ENCODE measurements at regions not wholly inside any gene's neighbourhood (a gene's known extent, or its start where the extent isn't known, plus 50 kb on each side); places are given as distances from the start of the nearest gene placed in this dataset.

DNA sequence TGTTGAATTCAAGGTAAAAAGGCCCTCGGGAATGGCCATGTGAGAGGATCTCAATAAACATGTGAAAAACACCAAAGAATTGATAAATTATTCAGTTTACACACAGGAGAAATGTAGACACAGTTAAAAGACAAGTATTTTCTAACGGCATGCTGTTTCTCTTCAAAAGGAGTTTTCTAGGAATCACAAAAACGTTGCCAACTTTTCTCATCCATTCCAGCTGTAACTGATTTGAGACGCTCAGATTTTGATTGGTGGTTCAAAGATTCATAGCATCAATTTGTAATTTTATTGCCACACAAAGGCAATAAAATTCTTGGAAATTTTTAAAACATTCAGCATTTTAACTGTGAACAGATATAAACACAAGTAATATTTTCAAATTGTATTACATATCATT, 384.9 kb upstream of the PFKP start:
- no peaks in the 10 kb centered on the region for H3K23me2 ChIP-seq (ENCODE audit: insufficient read length, low read depth, low read length, poor library complexity, severe bottlenecking)
- no peak overlapping the region for H2BK12ac ChIP-seq (ENCODE audit: insufficient read length, low read depth, low read length)
- H3K27me3 ChIP-seq (ENCODE audit: insufficient read depth, low read length) = no peaks in the 10 kb centered on the region
- H3K4me3 Mint-ChIP-seq = no peak overlapping the region
- H2BK15ac ChIP-seq (ENCODE audit: low read depth, low read length) = no peak overlapping the region
- no peak overlapping the region for H2BK20ac ChIP-seq (ENCODE audit: low read depth, low read length, poor library complexity, severe bottlenecking)
- DNase-seq = no peak
- H4K5ac ChIP-seq (ENCODE audit: insufficient read length, low read depth, low read length) = no peak overlapping the region
- no peaks in the 10 kb centered on the region for H3K79me1 ChIP-seq (ENCODE audit: insufficient read depth, low read depth, low read length, poor library complexity, severe bottlenecking)
- no peaks in the 10 kb centered on the region; a peak in 1 of 5 replicates for H3K9me3 Mint-ChIP-seq
- H3K14ac ChIP-seq (ENCODE audit: insufficient read depth, low read length) = no peak overlapping the region
- H3K9ac ChIP-seq (ENCODE audit: extremely low read depth, insufficient read length, low read length) = no peak overlapping the region
- H2AFZ ChIP-seq (ENCODE audit: low read length) = no peak overlapping the region
- TF ChIP-seq CTCF (conservative IDR thresholded peaks at IDR 0.05) = no peak
- no peaks in the 10 kb centered on the region; the same call in 1 of the 2 replicates for H3K27me3 Mint-ChIP-seq (ENCODE audit: low read depth)
- H3K23ac ChIP-seq (ENCODE audit: insufficient read length, low read depth, low read length) = no peak overlapping the region
- no peaks in the 10 kb centered on the region for H3K79me2 ChIP-seq (ENCODE audit: insufficient read depth, low read length)
- H2AK5ac ChIP-seq (ENCODE audit: insufficient read length, low read length) = no peak overlapping the region
- H3K4me1 ChIP-seq (ENCODE audit: insufficient read depth, low read length) = no peaks in the 10 kb centered on the region
- H3K4me1 Mint-ChIP-seq = no peaks in the 10 kb centered on the region
- H3K27ac ChIP-seq (ENCODE audit: insufficient read length, low read depth, low read length) = no peak overlapping the region
- no peak overlapping the region for H3K56ac ChIP-seq (ENCODE audit: insufficient read length, low read depth, low read length)
- no peak overlapping the region for H3K4ac ChIP-seq (ENCODE audit: low read depth, low read length)
- H3K4me2 ChIP-seq (ENCODE audit: insufficient read depth, insufficient read length, low read length) = no peak overlapping the region
- no peak overlapping the region for H2BK5ac ChIP-seq (ENCODE audit: insufficient read length, low read length)
- no peaks in the 10 kb centered on the region for H4K20me1 ChIP-seq (ENCODE audit: control insufficient read depth, insufficient read depth, insufficient read length)
- H3K9me3 ChIP-seq (ENCODE audit: control insufficient read depth, low read depth, low read length) = no peaks in the 10 kb centered on the region
- no peaks in the 10 kb centered on the region for H3K36me3 Mint-ChIP-seq (ENCODE audit: insufficient read depth in 1 of 3, low read depth in 3 of 3)
- H4K91ac ChIP-seq (ENCODE audit: insufficient read length, low read depth, low read length) = no peak overlapping the region
- no peak overlapping the region for H3K27ac Mint-ChIP-seq
- H3T11ph ChIP-seq (ENCODE audit: low read length) = no peak overlapping the region
- WGBS (ENCODE audit: extremely low coverage, insufficient read length, low lambda C conversion rate) = no CpG with 5 or more reads among the region's 4 CpGs
- no peak overlapping the region for H3K18ac ChIP-seq (ENCODE audit: insufficient read length, low read depth, low read length)
- H4K8ac ChIP-seq (replicated peaks; ENCODE audit: insufficient read length, low read depth, low read length) = no peak overlapping the region
- H2BK120ac ChIP-seq (ENCODE audit: low read depth, low read length, poor library complexity, severe bottlenecking) = no peak overlapping the region
